Hepatocyte (in vitro differentiated cells): ENCODE measurements at regions not wholly inside any gene's neighbourhood (a gene's known extent, or its start where the extent isn't known, plus 50 kb on each side); places are given as distances from the start of the nearest gene placed in this dataset.

Source experiments
- DNase-seq: peaks from one replicate; pipeline ENCODE4 v3.0.0-alpha.2; 2016; ENCODE audit warnings: low spot score
- H2AFZ ChIP-seq: fragments of 200-600 bp; sonication (generic); 2 replicates; pipeline ENCODE4 v1.6.0; 2016; ENCODE audit warnings: antibody characterized with exemption, mild to moderate bottlenecking
- H3K27ac ChIP-seq: fragments of 200-600 bp; sonication (generic); 2 replicates; pipeline ENCODE4 v1.5.1; 2016; ENCODE audit warnings: mild to moderate bottlenecking
- H3K27me3 ChIP-seq: fragments of 200-600 bp; sonication (generic); 2 replicates; pipeline ENCODE4 v1.6.1; 2016
- H3K36me3 ChIP-seq: fragments of 200-600 bp; sonication (generic); replicated peaks from 2 replicates; pipeline ENCODE4 v1.5.1; 2016; ENCODE audit warnings: low read depth; ENCODE audit not compliant: insufficient read depth
- H3K4me1 ChIP-seq: fragments of 200-600 bp; sonication (generic); 2 replicates; pipeline ENCODE4 v1.5.1; 2016; ENCODE audit warnings: mild to moderate bottlenecking, moderate library complexity; ENCODE audit not compliant: insufficient read depth
- H3K4me2 ChIP-seq: fragments of 200-600 bp; sonication (generic); 2 replicates; pipeline ENCODE4 v1.6.0; 2016
- H3K4me3 ChIP-seq: fragments of 200-600 bp; sonication (generic); 2 replicates; pipeline ENCODE4 v1.5.1; 2016; ENCODE audit warnings: mild to moderate bottlenecking
- H3K79me2 ChIP-seq: fragments of 200-600 bp; sonication (generic); 2 replicates; pipeline ENCODE4 v1.6.0; 2017; ENCODE audit warnings: mild to moderate bottlenecking
- H3K9me2 ChIP-seq: fragments of 200-600 bp; sonication (generic); replicated peaks from 2 replicates; pipeline ENCODE4 v1.6.0; 2017; ENCODE audit warnings: mild to moderate bottlenecking; ENCODE audit not compliant: insufficient read depth
- H3K9me3 ChIP-seq: fragments of 200-600 bp; sonication (generic); 2 replicates; pipeline ENCODE4 v1.5.1; 2016; ENCODE audit warnings: low read depth, mild to moderate bottlenecking
- H4K20me1 ChIP-seq: fragments of 200-600 bp; sonication (generic); 2 replicates; pipeline ENCODE4 v1.6.0; 2016; ENCODE audit warnings: mild to moderate bottlenecking; ENCODE audit not compliant: insufficient read depth, poor library complexity, severe bottlenecking
- CTCF ChIP-seq: fragments of 200-600 bp; sonication (generic); IDR thresholded peaks from 2 replicates; pipeline ENCODE4 v1.5.1; 2016; ENCODE audit warnings: antibody characterized with exemption, mild to moderate bottlenecking; ENCODE audit not compliant: poor library complexity
- EZH2 ChIP-seq: fragments of 200-600 bp; sonication (generic); IDR thresholded peaks from 2 replicates; pipeline ENCODE4 v1.6.1; 2016; ENCODE audit warnings: antibody characterized with exemption, mild to moderate bottlenecking, borderline replicate concordance
- EZH2phosphoT487 ChIP-seq: fragments of 200-600 bp; sonication (generic); IDR thresholded peaks from one replicate; pipeline ENCODE4 v1.6.1; 2018; ENCODE audit warnings: antibody characterized with exemption, mild to moderate bottlenecking, low read depth, moderate library complexity; ENCODE audit not compliant: unreplicated experiment, severe bottlenecking
- WGBS: methylation state at CpG from one replicate; pipeline ENCODE4 v1.1.6; 2016; ENCODE audit warnings: low lambda C conversion rate; ENCODE audit errors: missing lambda C conversion rate; 5-methylcytosine and 5-hydroxymethylcytosine counted together

GRCh38 chr5:96243862-96244261 is 189.2 kb downstream of the PCSK1 start:
- no peaks in the 10 kb centered on the region for H3K79me2 ChIP-seq
- no peak for DNase-seq
- H3K9me2 ChIP-seq, result no peaks in the 10 kb centered on the region
- H3K36me3 ChIP-seq, result no peaks in the 10 kb centered on the region
- no peak overlapping the region for H2AFZ ChIP-seq
- no peaks in the 10 kb centered on the region for H3K9me3 ChIP-seq
- no peak for TF ChIP-seq EZH2
- no peak for TF ChIP-seq EZH2phosphoT487
- no peak for TF ChIP-seq CTCF
- 70% methylated on average over 1 of the region's 1 CpG for WGBS
- H3K4me3 ChIP-seq, result no peak overlapping the region
- H3K27me3 ChIP-seq, result no peaks in the 10 kb centered on the region
- H3K4me1 ChIP-seq, result peaks cover 17% of the 10 kb centered on the region
- no peak overlapping the region for H3K4me2 ChIP-seq
- H3K27ac ChIP-seq, result no peak overlapping the region
- no peaks in the 10 kb centered on the region for H4K20me1 ChIP-seq

GRCh38 chr5:96243203-96243602 is 189.8 kb downstream of the PCSK1 start:
- H3K36me3 ChIP-seq, result no peaks in the 10 kb centered on the region
- no peaks in the 10 kb centered on the region for H3K27me3 ChIP-seq
- 26% methylated on average over 1 of the region's 1 CpG for WGBS
- H2AFZ ChIP-seq, result no peak overlapping the region
- H4K20me1 ChIP-seq, result no peaks in the 10 kb centered on the region
- no peaks in the 10 kb centered on the region for H3K9me2 ChIP-seq
- DNase-seq, result no peak
- no peaks in the 10 kb centered on the region for H3K79me2 ChIP-seq
- TF ChIP-seq EZH2phosphoT487 (no peak), EZH2 (no peak), CTCF (no peak)
- H3K9me3 ChIP-seq, result no peaks in the 10 kb centered on the region
- no peak overlapping the region for H3K4me3 ChIP-seq
- no peak overlapping the region for H3K27ac ChIP-seq
- peaks cover 17% of the 10 kb centered on the region for H3K4me1 ChIP-seq
- H3K4me2 ChIP-seq, result no peak overlapping the region

- H4K20me1 ChIP-seq, result no peaks in the 10 kb centered on the region
- no peak overlapping the region for H3K4me3 ChIP-seq
- no peak overlapping the region for H2AFZ ChIP-seq
- no peaks in the 10 kb centered on the region for H3K27me3 ChIP-seq
- H3K36me3 ChIP-seq, result no peaks in the 10 kb centered on the region
- H3K27ac ChIP-seq, result no peak overlapping the region
- H3K4me1 ChIP-seq, result peaks cover 15% of the 10 kb centered on the region
- H3K9me3 ChIP-seq, result no peaks in the 10 kb centered on the region
- H3K79me2 ChIP-seq, result no peaks in the 10 kb centered on the region
- no peak overlapping the region for H3K4me2 ChIP-seq
- DNase-seq, result no peak
- TF ChIP-seq EZH2 (no peak), CTCF (no peak), EZH2phosphoT487 (no peak)
- WGBS, result 85% methylated on average over 1 of the region's 1 CpG
- H3K9me2 ChIP-seq, result no peaks in the 10 kb centered on the region
These were observed 190.5 kb downstream of the PCSK1 start for GRCh38 chr5:96242571-96242970.

GRCh38 chr5:96236831-96237230 is 196.2 kb downstream of the PCSK1 start:
- no peak for DNase-seq
- TF ChIP-seq CTCF (no peak), EZH2phosphoT487 (no peak), EZH2 (no peak)
- Histone ChIP-seq H4K20me1 (no peaks in the 10 kb centered on the region), H3K9me2 (no peaks in the 10 kb centered on the region), H3K4me1 (no peaks in the 10 kb centered on the region), H3K36me3 (no peaks in the 10 kb centered on the region), H3K4me3 (no peak overlapping the region), H3K4me2 (no peak overlapping the region), H3K9me3 (no peaks in the 10 kb centered on the region), H3K27me3 (no peaks in the 10 kb centered on the region), H2AFZ (no peak overlapping the region), H3K27ac (no peak overlapping the region), H3K79me2 (no peaks in the 10 kb centered on the region)
- 91% methylated on average over 1 of the region's 1 CpG for WGBS
